Body of pancreas (tissue), 4 donors: ENCODE measurements at regions not wholly inside any gene's neighbourhood (a gene's known extent, or its start where the extent isn't known, plus 50 kb on each side); places are given as distances from the start of the nearest gene placed in this dataset.
A peak's percentile ranks its signal among the peaks of the same experiment; 100 is the strongest.

Source experiments
- CTCF ChIP-seq, 7 experiments: fragments of 450-650 bp in 4 of 7; fragments of 200-600 bp in 3 of 7; sonication (generic) in 3 of 7; IDR thresholded peaks; one replicate each; pipeline ENCODE4 v1.5.1; 2016 to 2019; ENCODE audit warnings: antibody characterized with exemption in 7 of 7
- POLR2A ChIP-seq, 3 donors: fragments of 450-650 bp; IDR thresholded peaks; one replicate each; pipeline ENCODE4 v1.6.1; 2016; ENCODE audit warnings: antibody characterized with exemption in 3 of 3, mild to moderate bottlenecking in 2 of 3

- TF ChIP-seq POLR2A (IDR thresholded peaks at IDR 0.05) (no peak), CTCF (IDR thresholded peaks at IDR 0.05) (peak in 5 of 7 experiments; percentile 12 to 20 (median 13))
Observed at GRCh38 chr3:147616998-147617619, 207.9 kb downstream of the ZIC1 start.
